ENCODE measurements at regions not wholly inside any gene's neighbourhood (a gene's known extent, or its start where the extent isn't known, plus 50 kb on each side); places are given as distances from the start of the nearest gene placed in this dataset.

GRCh38 chr12:111310076-111310870 is 58.6 kb downstream of the PHETA1 start:
- DNase-seq (ENCODE audit: low read depth in 1 of 2, low spot score in 1 of 2): no peak

DNA sequence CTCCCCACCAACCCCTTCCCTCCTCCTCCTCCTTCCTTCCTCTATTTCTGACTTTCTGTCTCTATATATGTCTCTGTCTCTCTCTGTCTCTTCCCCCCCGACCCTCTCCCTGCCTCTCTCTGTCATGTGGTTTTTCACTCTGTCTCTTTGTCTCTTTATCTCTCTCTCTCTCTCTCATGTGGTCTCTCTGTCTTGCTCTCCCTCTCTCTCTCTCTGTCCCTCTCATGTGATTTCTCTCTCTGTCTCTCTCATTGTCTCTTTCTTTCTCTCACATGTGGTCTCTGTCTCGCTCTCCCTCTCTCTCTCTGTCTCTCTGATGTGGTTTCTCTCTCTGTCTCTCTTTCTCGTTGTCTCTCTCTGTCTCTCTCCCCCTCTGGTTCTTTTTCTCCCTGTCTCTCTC is 59.3 kb downstream of the PHETA1 start:
- DNase-seq (ENCODE audit: low read depth in 1 of 2, low spot score in 1 of 2): no peak

- DNase-seq (ENCODE audit: low read depth in 1 of 2, low spot score in 1 of 2): no peak
These were observed 60.4 kb downstream of the PHETA1 start for GRCh38 chr12:111308473-111308872.

DNA sequence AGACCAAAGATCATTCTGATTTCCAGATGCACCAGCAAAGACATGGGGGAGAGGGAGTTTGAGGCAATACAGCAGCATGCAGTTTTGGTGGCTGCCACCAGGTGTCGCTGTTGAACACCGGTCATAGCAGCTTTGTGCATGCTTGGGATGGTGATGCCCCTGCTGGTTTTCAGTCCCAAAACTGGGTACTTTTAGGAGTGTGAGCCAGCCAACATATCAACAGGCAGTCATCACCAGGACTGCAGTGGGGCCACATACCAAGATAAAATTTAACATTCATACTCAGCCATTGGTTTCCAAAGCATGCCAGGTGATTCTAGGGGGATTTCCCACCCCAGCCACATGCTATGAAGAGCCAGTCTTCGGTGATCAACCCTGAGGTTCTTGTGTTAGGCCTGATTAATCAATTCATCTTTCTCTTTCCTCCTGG is 64.2 kb downstream of the PHETA1 start:
- DNase-seq (ENCODE audit: low read depth in 1 of 2, low spot score in 1 of 2): no peak

DNA sequence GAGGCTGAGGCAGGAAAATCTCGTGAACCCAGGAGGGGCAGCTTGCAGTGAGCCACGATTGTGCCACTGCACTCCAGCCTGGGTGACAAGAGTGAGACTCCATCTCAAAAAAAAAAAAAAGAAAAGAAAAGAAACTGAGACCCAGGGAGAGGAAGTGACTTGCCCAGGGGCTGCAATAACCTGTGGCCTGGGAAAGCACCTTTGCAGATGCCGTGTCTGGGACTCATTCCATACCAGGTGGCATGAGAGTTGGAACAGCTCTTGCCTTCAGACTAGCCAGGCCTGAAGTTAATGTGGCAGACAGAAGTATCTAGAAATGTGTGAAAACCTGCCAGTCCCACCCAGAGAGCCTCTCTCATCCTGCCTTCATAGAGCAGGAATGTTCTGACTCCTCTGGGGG is 65.4 kb downstream of the PHETA1 start:
- no peak for DNase-seq (ENCODE audit: low read depth in 1 of 2, low spot score in 1 of 2)

GRCh38 chr12:111298582-111299436 is 70.1 kb downstream of the PHETA1 start:
- DNase-seq (ENCODE audit: low read depth in 1 of 2, low spot score in 1 of 2): no peak

GRCh38 chr12:111297703-111298426 is 71.0 kb downstream of the PHETA1 start:
- DNase-seq (ENCODE audit: low read depth in 1 of 2, low spot score in 1 of 2): no peak

DNA sequence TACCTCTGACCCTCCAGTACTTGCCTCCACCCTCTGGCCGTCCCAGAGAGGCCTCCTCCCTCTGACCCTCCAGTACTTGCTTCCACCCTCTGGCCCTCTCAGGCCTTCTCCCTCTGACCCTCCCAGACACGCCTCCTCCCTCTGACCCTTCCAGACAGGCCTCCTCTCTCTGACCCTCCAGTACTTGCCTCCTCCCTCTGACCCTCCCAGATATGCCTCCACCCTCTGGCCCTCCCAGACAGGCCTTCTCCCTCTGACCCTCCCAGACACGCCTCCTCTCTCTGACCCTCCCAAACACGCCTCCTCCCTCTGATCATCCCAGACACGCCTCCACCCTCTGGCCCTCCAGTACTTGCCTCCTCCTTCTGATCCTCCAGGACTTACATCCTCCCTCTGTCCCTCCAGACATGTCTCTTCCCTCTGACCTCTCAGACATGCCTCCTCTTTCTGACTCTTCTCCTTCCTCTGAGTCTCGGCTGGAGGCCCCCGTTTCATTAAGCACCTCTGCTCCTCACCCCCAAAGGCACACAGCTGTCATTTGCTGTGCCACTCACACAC is 71.9 kb downstream of the PHETA1 start:
- no peak for DNase-seq (ENCODE audit: low read depth in 1 of 2, low spot score in 1 of 2)

DNA sequence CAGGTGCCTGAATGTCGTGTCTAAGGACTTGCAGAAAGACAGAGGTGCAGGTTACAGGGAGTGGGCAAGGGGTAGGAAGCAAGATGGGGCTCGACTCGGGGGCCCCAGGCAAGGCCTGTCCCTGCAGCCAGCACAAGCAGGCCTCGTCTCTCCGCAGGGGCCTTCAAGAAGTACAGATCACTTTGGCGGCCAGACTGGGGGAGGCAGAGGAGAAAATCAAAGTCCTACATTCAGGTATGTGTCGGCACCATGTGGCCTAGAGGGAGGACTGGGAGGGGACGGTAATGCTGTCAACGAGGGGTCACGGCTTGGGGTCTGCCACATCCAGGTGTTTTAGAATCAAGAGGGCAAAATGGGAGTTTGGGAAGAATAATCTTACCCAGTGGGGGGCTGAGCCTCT is 73.7 kb downstream of the PHETA1 start:
- no peak for DNase-seq (ENCODE audit: low read depth in 1 of 2, low spot score in 1 of 2)

DNA sequence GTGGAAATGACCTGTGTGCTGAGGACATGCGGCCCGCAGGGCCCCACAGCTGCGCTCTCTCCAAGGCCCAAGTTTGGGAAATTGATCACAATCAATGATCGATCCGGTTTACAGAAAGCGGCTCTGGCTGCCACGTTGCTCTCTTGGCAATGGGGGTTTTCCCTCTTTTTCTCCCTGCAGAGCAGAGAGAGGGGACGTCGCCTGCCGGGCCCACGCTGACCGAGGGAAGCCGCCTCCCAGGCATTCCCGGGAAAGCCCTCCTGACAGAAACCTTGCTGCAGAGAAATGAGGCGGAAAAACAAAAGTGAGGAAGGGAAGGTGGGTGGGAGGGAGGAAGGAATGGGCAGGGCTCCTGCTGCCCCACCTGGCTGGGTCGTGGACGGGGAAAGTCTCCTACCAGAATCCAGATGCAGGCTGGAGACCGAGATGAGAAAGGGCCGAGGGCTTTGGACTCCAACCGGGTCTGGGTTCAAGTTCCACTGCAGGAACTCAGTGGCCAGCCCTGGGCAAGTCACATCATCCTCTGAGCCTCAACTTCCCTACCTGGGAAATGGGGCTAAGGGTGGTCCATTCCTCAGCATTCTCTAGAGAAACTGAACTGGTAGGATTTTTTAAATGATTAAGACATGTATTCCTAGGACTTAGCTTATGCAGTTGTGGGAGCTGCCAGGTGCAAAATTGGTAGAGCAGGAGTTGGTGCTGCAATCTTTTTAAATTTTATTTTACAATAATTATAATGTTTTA is 75.5 kb downstream of the PHETA1 start:
- no peak for DNase-seq (ENCODE audit: low read depth in 1 of 2, low spot score in 1 of 2)

GRCh38 chr12:111291357-111291756 is 77.5 kb downstream of the PHETA1 start:
- no peak for DNase-seq (ENCODE audit: low read depth in 1 of 2, low spot score in 1 of 2)

GRCh38 chr12:111288771-111289170 is 80.1 kb downstream of the PHETA1 start:
- no peak for DNase-seq (ENCODE audit: low read depth in 1 of 2, low spot score in 1 of 2)

DNA sequence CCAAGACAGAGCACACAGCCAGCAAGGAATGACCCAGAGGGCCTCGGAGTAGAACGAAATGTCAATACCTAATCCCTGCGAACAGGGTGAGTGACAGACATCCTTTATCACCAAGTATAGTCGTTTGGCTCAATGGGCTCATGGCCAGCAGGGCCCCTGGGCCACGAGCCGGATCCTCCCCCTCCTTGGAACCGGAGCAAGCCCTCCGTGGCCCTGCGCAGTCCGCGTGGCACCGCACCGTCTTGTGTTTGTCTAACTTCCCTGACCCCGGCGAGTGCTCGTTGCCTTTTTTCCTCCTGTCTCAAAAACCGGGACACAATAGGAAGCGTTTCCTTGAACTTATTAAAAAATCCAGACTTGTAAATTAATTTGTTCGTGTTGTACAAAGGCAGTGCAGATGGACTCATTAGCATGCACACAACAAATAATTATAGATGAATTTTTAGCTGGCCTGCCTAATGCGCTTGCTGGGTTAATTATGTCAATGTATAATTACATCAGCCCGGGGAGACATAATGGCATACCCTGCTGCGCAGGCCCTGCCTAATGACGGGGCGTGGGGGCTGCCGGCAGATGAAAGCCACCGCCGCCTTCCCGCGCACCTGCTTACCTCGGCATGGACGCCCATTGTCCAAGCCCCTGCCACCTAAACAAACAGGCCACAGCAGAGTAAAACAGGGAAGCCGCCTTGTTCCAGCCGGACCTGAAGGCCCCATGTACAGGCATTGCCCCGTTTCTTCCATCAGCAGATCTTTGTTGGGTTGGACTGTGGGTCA is 81.6 kb downstream of the PHETA1 start:
- no peak for DNase-seq (ENCODE audit: low read depth in 1 of 2, low spot score in 1 of 2)

DNA sequence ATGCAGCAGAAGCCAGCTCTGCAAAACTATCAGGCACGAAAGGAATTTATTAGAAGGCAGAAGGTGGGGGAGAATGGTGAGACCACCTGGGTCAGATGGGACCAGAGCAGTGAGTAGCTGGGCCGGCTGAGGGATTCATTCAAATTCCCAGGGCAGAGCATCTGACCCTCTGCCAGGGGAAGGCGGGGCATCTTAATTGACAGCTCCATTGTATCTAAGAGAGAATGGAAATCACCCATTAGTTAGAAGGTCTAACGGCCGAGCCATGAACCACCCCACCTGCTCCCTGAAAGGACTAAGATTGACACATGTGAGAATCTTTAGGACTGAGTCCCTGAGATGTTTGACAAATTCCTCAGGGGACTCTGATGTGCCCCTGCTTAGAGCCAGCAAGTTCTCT is 83.7 kb downstream of the PHETA1 start:
- DNase-seq (ENCODE audit: low read depth in 1 of 2, low spot score in 1 of 2): no peak

GRCh38 chr12:111284709-111285108 is 84.2 kb downstream of the PHETA1 start:
- no peak for DNase-seq (ENCODE audit: low read depth in 1 of 2, low spot score in 1 of 2)

DNA sequence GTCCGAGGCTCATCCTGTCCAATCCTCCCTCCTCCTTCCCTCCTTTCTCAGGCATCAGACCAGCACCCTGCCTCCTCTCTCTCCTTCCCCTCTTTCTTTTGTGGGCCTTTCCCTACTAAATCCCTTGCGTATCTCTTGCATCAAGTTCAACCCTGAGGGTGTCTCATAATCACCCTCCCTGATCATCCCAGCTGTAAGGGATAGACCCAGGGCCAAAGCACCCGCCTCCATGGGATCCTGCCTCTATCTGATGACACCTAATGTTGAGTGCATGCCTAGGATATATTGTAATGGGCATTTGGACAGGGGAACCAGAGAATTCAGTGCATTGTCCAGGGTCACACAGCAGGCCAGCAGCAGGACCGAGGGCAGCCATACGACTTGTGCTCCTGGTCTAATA is 84.9 kb downstream of the PHETA1 start:
- no peak for DNase-seq (ENCODE audit: low read depth in 1 of 2, low spot score in 1 of 2)

DNA sequence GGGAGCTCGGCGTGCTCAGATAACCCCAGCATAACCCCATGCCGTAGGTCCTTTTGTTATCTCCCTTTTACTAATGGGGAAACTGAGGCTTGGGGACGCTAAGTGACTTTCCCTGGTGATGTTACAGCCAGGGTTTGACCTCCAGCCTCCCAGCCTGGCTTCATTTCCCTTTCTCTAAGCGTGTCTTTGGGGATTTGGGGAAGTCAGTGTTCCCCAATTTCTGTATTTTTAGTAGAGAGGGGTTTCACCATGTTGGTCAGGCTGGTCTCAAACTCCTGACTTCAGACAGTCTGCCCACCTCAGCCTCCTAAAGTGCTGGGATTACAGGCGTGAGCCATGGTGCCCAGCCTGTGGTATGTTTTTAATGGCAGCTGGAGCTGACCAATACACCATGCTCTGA is 85.4 kb downstream of the PHETA1 start:
- no peak for DNase-seq (ENCODE audit: low read depth in 1 of 2, low spot score in 1 of 2)

DNA sequence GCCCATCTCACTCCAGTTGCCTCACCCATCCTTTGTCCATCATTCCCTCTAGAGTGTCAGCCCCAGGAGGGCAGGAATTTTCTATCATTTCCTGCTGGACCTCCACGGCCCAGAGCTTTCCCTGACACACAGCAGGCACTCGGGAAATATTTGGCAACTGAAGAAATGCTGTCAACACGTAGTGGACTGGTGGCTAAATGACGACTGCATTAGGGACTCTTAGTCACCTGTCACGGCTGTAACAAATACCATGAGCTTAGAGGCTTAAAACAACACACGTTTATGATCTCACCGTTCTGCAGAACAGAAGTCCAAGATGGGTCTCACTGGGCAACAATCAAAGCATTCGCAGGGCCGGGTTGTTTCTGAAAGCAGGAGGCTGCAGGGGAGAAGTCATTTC is 91.3 kb downstream of the PHETA1 start:
- DNase-seq (ENCODE audit: low read depth in 1 of 2, low spot score in 1 of 2): no peak

GRCh38 chr12:111276146-111276545 is 92.7 kb downstream of the PHETA1 start:
- no peak for DNase-seq (ENCODE audit: low read depth in 1 of 2, low spot score in 1 of 2)

DNA sequence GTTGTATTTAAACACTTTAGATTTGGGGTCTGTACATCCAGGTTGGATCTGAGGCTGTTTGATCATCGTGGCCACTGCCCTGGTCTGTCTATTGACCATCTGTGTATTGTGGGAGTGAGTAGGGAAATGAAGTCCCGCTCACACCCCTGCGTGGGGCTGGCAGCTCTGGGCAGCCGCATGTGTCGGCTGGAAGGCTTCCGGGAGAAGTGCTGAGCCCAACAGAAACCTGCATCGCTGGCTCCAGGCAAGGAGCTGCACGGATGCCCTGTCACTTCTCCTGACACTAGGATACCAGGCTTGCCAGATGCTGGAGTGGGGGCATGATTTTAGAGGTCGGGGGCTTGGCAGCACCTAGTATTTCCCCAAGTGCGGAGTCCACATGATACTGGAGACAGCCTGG is 93.6 kb downstream of the PHETA1 start:
- DNase-seq (ENCODE audit: low read depth in 1 of 2, low spot score in 1 of 2): no peak
